ENCODE measurements at regions not wholly inside any gene's neighbourhood (a gene's known extent, or its start where the extent isn't known, plus 50 kb on each side); places are given as distances from the start of the nearest gene placed in this dataset.

DNA sequence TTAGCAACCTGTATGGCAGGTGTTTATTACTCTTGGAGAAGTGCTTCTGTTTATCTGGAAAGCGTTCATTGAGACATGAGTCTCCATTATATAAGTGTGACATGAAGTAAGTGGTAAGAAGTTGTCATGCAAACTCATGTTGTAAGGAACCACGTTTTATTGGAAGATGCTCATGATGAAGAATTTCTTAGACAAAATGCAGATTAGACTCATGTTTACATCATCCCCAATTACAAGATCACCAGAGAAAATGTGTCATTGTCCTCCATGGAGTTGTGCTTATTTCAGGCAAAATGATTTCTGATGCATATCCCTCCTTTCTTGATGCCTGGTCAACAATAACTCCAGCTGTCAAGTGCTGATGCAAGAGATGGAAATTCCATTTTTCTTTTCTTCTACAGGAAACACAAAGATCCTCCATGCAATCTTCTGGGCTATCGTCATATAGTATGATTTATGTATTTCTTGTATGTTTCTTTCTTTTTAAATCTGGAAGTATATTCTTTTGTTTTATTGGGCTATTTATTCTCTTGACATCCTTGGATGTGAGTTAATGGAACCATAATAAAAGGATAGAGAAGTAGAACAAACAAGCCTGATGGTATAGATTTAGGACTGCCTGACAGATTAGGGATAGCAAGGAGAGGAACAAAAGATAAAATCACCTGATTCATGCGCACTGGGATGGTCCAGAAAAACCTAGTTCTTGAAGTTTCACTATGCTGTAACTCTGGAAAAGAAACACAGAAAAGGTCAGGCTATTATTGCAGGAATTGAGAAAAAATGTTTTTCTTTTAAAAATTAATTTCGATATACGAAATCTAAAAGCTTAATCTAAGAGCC lies 50.7 kb upstream of the DIAPH3 start:
- TF ChIP-seq, protein P1, sequence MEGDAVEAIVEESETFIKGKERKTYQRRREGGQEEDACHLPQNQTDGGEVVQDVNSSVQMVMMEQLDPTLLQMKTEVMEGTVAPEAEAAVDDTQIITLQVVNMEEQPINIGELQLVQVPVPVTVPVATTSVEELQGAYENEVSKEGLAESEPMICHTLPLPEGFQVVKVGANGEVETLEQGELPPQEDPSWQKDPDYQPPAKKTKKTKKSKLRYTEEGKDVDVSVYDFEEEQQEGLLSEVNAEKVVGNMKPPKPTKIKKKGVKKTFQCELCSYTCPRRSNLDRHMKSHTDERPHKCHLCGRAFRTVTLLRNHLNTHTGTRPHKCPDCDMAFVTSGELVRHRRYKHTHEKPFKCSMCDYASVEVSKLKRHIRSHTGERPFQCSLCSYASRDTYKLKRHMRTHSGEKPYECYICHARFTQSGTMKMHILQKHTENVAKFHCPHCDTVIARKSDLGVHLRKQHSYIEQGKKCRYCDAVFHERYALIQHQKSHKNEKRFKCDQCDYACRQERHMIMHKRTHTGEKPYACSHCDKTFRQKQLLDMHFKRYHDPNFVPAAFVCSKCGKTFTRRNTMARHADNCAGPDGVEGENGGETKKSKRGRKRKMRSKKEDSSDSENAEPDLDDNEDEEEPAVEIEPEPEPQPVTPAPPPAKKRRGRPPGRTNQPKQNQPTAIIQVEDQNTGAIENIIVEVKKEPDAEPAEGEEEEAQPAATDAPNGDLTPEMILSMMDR (IDR thresholded peaks at IDR 0.05): no peak
- TF ChIP-seq ZFX (IDR thresholded peaks at IDR 0.05; ENCODE audit: borderline replicate concordance): no peak
- H3K27ac ChIP-seq: no peak overlapping the region

DNA sequence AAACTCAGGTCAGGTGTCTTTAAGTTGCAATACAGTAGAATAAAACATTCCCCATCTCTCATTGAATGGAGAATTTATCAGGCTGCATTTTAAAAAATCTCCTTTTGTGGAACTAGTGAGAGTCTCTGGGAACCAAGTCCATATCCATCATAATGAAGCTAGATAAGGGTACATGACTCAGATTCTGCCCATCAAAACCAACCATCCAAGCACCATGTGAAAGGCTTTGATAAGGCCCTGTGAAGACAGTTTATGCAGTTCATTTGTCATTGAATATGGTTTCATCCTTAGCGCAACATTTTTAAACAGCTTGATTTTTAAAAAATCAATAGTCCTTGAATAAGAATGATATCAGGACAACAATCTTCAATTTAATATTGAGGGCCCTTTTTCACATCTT lies 56.3 kb upstream of the DIAPH3 start:
- H3K27ac ChIP-seq: no peak overlapping the region
- no peak for TF ChIP-seq ZFX (IDR thresholded peaks at IDR 0.05; ENCODE audit: borderline replicate concordance)
- TF ChIP-seq, protein P1 (IDR thresholded peaks at IDR 0.05): no peak

DNA sequence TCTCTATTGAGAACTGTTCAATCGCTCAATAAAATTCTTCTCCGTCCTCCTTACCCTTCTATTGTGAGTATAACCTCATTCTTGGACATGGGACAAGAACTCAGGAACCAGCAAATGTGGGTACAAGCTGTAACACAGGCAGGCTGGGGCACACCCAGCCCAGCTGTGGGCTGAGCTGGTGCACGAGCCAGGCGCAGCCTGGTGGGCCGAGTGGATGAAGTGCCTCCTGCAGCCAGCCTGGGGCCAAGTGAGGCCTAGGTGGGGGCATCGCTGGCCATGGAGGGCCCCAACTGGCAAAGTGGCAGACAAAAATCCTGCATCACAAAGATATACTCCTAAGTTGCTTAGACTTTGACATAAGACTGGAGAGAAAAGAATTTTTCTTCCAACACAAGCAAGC lies 57.9 kb upstream of the DIAPH3 start:
- TF ChIP-seq, protein P1 (IDR thresholded peaks at IDR 0.05): no peak
- no peak overlapping the region for H3K27ac ChIP-seq

DNA sequence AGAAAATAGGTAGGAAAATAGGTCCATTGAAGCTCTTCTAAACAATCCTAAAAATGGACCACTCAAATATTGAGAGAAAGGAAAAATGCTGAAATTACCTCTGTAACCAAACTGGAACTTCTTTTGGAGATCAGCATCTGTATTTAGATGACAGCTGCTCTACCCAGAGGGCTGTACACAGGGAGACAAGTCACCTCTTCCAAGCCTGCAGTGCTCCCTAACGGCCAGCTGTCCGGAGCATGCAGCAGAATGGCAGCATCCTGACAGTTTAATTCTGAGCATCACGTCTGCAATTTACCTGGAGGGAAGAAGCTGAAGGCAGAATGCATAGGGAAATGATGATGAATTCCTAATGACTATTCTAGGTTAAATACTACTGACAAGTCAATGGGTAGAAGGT lies 62.8 kb upstream of the DIAPH3 start:
- no peak for TF ChIP-seq ZFX (IDR thresholded peaks at IDR 0.05; ENCODE audit: borderline replicate concordance)
- no peak overlapping the region for H3K27ac ChIP-seq

DNA sequence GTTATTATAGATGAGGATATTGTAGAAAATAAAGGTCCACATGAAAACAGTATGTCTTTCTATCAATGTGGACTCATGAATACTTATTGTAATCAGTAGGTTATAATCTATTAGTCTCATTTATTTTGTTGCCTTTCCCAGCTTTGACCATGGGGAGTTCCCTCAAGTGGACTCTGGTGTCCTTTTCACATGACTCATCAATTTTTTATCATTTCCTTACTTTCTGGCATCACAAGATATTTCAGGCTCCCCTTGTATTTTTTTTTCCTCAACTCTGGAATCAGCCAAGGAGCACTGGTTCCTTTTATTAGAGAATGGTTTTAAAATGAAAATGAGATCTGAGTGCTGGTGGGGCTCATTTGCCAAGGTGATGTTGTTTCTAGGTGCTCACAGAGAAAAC lies 63.4 kb upstream of the DIAPH3 start:
- TF ChIP-seq, protein P1 (IDR thresholded peaks at IDR 0.05): no peak
- TF ChIP-seq ZFX (IDR thresholded peaks at IDR 0.05; ENCODE audit: borderline replicate concordance): no peak
- no peak overlapping the region for H3K27ac ChIP-seq

DNA sequence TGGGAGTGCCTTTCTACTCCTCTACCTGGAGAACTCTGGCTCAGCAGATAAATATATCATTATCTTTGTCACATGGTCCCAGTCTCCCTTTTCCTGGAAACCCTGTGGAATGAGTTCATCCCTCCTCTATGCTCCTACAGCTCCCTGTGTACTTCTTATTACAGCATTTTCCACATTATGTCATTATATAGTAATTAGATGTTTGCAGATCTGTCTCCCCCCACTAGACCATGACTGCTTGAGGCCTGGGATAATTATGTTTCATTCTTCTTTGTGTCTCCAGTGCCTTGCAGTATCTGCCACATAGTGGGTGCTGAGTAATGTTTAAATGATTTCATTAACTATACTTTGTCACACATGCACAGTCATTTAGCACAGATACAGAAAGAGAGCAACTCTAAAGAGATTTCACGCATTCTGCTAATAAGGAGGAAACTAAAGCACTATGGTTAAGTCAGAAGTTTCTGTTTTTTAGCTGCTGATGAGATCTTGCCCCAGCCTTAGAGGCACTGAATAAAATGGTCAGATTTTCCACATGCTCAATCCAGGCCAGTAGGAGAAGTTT lies 66.1 kb upstream of the DIAPH3 start:
- H3K27ac ChIP-seq: no peak overlapping the region
- no peak for TF ChIP-seq ZFX (IDR thresholded peaks at IDR 0.05; ENCODE audit: borderline replicate concordance)
- TF ChIP-seq, protein P1 (IDR thresholded peaks at IDR 0.05): no peak

DNA sequence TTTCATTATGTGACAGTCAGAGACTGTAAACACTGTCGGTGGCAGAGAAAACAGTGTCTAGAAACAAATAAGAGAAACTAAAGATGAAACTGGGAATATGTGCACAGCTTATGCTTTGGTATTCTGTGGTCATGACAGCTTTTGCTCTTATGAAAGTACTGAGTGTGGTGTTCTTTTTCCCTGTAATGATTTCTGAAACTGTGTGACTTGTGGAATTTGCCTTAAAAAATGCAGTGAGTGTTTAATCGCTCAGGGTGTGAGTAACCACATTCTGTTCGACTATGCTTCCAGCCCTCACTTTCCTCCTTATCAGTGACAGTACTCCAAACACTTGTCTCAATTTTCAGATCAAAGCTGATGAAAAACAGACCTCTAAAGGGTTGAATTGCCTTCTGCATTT lies 66.9 kb upstream of the DIAPH3 start:
- TF ChIP-seq, protein P1 (IDR thresholded peaks at IDR 0.05): no peak
- TF ChIP-seq ZFX (IDR thresholded peaks at IDR 0.05; ENCODE audit: borderline replicate concordance): no peak
- H3K27ac ChIP-seq: no peak overlapping the region
